PC-3 (cell line): ENCODE measurements at regions not wholly inside any gene's neighbourhood (a gene's known extent, or its start where the extent isn't known, plus 50 kb on each side); places are given as distances from the start of the nearest gene placed in this dataset.

Experiments used
- ATAC-seq: fragments of 200-7000 bp; cut with Tn5 transposase; 2 replicates; pipeline ENCODE4 v1.9.1; 2020; ENCODE audit warnings: mild to moderate bottlenecking, moderate library complexity
- BruUV-seq: library from RNA; stranded (reverse); fragments of 400-500 nt; replicated peaks from 2 replicates; lab custom pipeline; 2021; lab: Mats Ljungman, UMichigan
- CTCF ChIA-PET: fragments of 300-600 bp; sonication (Branson Sonifier 250); formaldehyde crosslinking; loops from one replicate; lab custom pipeline; 2022; ENCODE audit warnings: antibody characterized with exemption; lab: Charles Lee
- POLR2A ChIA-PET: fragments of 300-600 bp; sonication (Branson Sonifier 250); formaldehyde crosslinking; loops from one replicate; lab custom pipeline; 2022; ENCODE audit warnings: antibody characterized with exemption; ENCODE audit not compliant: unreplicated experiment; lab: Charles Lee
- DNase-seq: peaks from one replicate; pipeline ENCODE4 v3.0.0-alpha.2; 2015
- H2AFZ ChIP-seq: fragments of 300-600 bp; sonication (generic); 2 replicates; pipeline ENCODE4 v1.6.0; 2016; ENCODE audit warnings: antibody characterized with exemption, low read length
- H3F3A ChIP-seq: fragments of 300-600 bp; sonication (generic); one replicate; pipeline ENCODE4 v1.6.0; 2017; ENCODE audit warnings: antibody characterized with exemption, low read length, control low read depth, mild to moderate bottlenecking; ENCODE audit not compliant: unreplicated experiment
- H3K27ac ChIP-seq: fragments of 300-600 bp; sonication (generic); 2 replicates; pipeline ENCODE4 v1.5.1; 2016; ENCODE audit warnings: mild to moderate bottlenecking, low read length
- H3K27me3 ChIP-seq: fragments of 300-600 bp; sonication (generic); 2 replicates; pipeline ENCODE4 v1.6.1; 2016; ENCODE audit warnings: low read length, mixed read lengths
- H3K36me3 ChIP-seq: fragments of 300-600 bp; sonication (generic); 2 replicates; pipeline ENCODE4 v1.6.1; 2016; ENCODE audit warnings: low read depth, mixed run types, low read length, mixed read lengths
- H3K4me1 ChIP-seq: fragments of 300-600 bp; sonication (generic); 2 replicates; pipeline ENCODE4 v1.5.1; 2016; ENCODE audit warnings: low read length; ENCODE audit not compliant: insufficient read depth
- H3K4me2 ChIP-seq: fragments of 300-600 bp; sonication (generic); 2 replicates; pipeline ENCODE4 v1.6.0; 2016; ENCODE audit warnings: low read length
- H3K4me3 ChIP-seq: fragments of 300-600 bp; sonication (generic); 2 replicates; pipeline ENCODE4 v1.5.1; 2016; ENCODE audit warnings: mild to moderate bottlenecking, low read length, mixed read lengths
- H3K79me2 ChIP-seq: fragments of 300-600 bp; sonication (generic); 2 replicates; pipeline ENCODE4 v1.6.1; 2017; ENCODE audit warnings: low read length, mixed read lengths
- H3K9ac ChIP-seq: fragments of 300-600 bp; sonication (generic); 2 replicates; pipeline ENCODE4 v1.6.0; 2016; ENCODE audit warnings: mild to moderate bottlenecking, low read length
- H3K9me2 ChIP-seq: fragments of 300-600 bp; sonication (generic); replicated peaks from 2 replicates; pipeline ENCODE4 v1.6.1; 2016; ENCODE audit warnings: mixed run types, low read length, mixed read lengths
- H3K9me3 ChIP-seq: fragments of 300-600 bp; sonication (generic); 2 replicates; pipeline ENCODE4 v1.6.1; 2016; ENCODE audit warnings: low read length, mixed read lengths
- H4K20me1 ChIP-seq: fragments of 300-600 bp; sonication (generic); 2 replicates; pipeline ENCODE4 v1.6.1; 2016; ENCODE audit warnings: low read length, mixed read lengths
- CTCF ChIP-seq: fragments of 300-600 bp; sonication (generic); conservative IDR thresholded peaks from 2 replicates; pipeline ENCODE4 v1.5.1; 2017; ENCODE audit warnings: antibody characterized with exemption, low read depth, mild to moderate bottlenecking, low read length
- EZH2 ChIP-seq: fragments of 300-600 bp; sonication (generic); IDR thresholded peaks from one replicate; pipeline ENCODE4 v1.6.1; 2017; ENCODE audit warnings: antibody characterized with exemption, mild to moderate bottlenecking, low read length; ENCODE audit not compliant: unreplicated experiment
- EZH2phosphoT487 ChIP-seq: fragments of 300-600 bp; sonication (generic); IDR thresholded peaks from 2 replicates; pipeline ENCODE4 v1.6.1; 2018; ENCODE audit warnings: mild to moderate bottlenecking, antibody characterized with exemption, low read length, borderline replicate concordance
- intact Hi-C: fragments of 100-400 bp; cut with micrococcal nuclease; formaldehyde crosslinking; loops from 2 replicates; pipeline ENCODE4 v1.9.0; 2023

- H3K4me2 ChIP-seq, result no peak overlapping the region
- intact Hi-C loops, result no loop called here
- ChIA-PET POLR2A (no interaction called here), CTCF (no interaction called here)
- H3K36me3 ChIP-seq, result no peaks in the 10 kb centered on the region
- no peak overlapping the region for H3K27ac ChIP-seq
- no peak overlapping the region for H3K9ac ChIP-seq
- H3K4me3 ChIP-seq, result no peak overlapping the region
- H3K9me3 ChIP-seq, result no peaks in the 10 kb centered on the region
- H3K79me2 ChIP-seq, result no peaks in the 10 kb centered on the region
- H3K9me2 ChIP-seq, result no peaks in the 10 kb centered on the region
- no peak overlapping the region for H2AFZ ChIP-seq
- ATAC-seq (no peak), DNase-seq (no peak)
- no TSS peak for BruUV-seq
- H4K20me1 ChIP-seq, result no peaks in the 10 kb centered on the region
- H3K27me3 ChIP-seq, result no peaks in the 10 kb centered on the region
- H3F3A ChIP-seq, result no peaks in the 10 kb centered on the region
- no peaks in the 10 kb centered on the region for H3K4me1 ChIP-seq
- TF ChIP-seq CTCF (no peak), EZH2phosphoT487 (no peak), EZH2 (no peak)
Measured at GRCh38 chr22:44404341-44405020, 91.7 kb upstream of the SHISAL1 start.

- TF ChIP-seq CTCF (no peak), EZH2phosphoT487 (no peak), EZH2 (no peak)
- H3K9ac ChIP-seq, result no peak overlapping the region
- H2AFZ ChIP-seq, result no peak overlapping the region
- POLR2A ChIA-PET, result no interaction called here
- CTCF ChIA-PET, result no interaction called here
- H3K79me2 ChIP-seq, result no peaks in the 10 kb centered on the region
- no peaks in the 10 kb centered on the region for H3K27me3 ChIP-seq
- H3K4me3 ChIP-seq, result no peak overlapping the region
- H3F3A ChIP-seq, result no peaks in the 10 kb centered on the region
- intact Hi-C loops, result no loop called here
- no TSS peak for BruUV-seq
- no peak overlapping the region for H3K4me2 ChIP-seq
- DNase-seq, result no peak
- no peaks in the 10 kb centered on the region for H4K20me1 ChIP-seq
- H3K27ac ChIP-seq, result no peak overlapping the region
- no peaks in the 10 kb centered on the region for H3K9me2 ChIP-seq
- ATAC-seq, result no peak
- no peaks in the 10 kb centered on the region for H3K36me3 ChIP-seq
- no peaks in the 10 kb centered on the region for H3K9me3 ChIP-seq
- no peaks in the 10 kb centered on the region for H3K4me1 ChIP-seq
Measured at GRCh38 chr22:44403602-44404329, 91.0 kb upstream of the SHISAL1 start.

GRCh38 chr22:44403166-44403565 lies 90.4 kb upstream of the SHISAL1 start:
- CTCF ChIA-PET, result no interaction called here
- Histone ChIP-seq H3K4me3 (no peak overlapping the region), H3K27ac (no peak overlapping the region), H3K79me2 (no peaks in the 10 kb centered on the region), H4K20me1 (no peaks in the 10 kb centered on the region), H3K9me3 (no peaks in the 10 kb centered on the region), H3K27me3 (no peaks in the 10 kb centered on the region), H3K4me2 (no peak overlapping the region), H3K36me3 (no peaks in the 10 kb centered on the region), H3K4me1 (no peaks in the 10 kb centered on the region), H3K9me2 (no peaks in the 10 kb centered on the region), H2AFZ (no peak overlapping the region), H3K9ac (no peak overlapping the region), H3F3A (no peaks in the 10 kb centered on the region)
- no TSS peak for BruUV-seq
- ATAC-seq (no peak), DNase-seq (no peak)
- TF ChIP-seq EZH2phosphoT487 (no peak), CTCF (no peak), EZH2 (no peak)
- POLR2A ChIA-PET, result no interaction called here
- intact Hi-C loops, result no loop called here
